ENCODE measurements at regions not wholly inside any gene's neighbourhood (a gene's known extent, or its start where the extent isn't known, plus 50 kb on each side); places are given as distances from the start of the nearest gene placed in this dataset.

DNA sequence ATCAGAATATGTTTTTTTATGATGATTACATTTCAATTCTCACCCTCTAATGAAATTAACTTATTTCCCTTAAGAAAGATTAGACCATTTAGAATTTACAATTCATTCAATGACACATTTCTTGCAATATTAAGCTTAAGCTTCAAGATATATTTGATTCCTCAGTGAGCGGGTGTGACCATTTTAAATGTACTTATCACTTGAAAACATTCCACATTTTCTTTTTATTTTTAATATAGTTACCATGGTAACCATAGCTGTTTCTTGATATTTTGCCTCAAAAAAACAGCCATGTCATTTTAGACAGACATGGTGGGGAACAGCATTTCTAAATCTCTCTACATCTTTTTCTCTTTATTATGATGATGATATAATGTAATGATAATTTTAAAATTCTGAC, 1029.0 kb upstream of the B3GALT2 start:
- no peak overlapping the region for H3K27ac Mint-ChIP-seq
- ChIA-PET CTCF (no interaction called here), POLR2A (no interaction called here)
- no peaks in the 10 kb centered on the region for H3K27me3 Mint-ChIP-seq
- no peak for DNase-seq
- H3K4me1 Mint-ChIP-seq: no peaks in the 10 kb centered on the region
- peaks cover 5% of the 10 kb centered on the region for H3K9me3 Mint-ChIP-seq
- no peak overlapping the region for H3K4me3 Mint-ChIP-seq
- no peaks in the 10 kb centered on the region for H3K36me3 Mint-ChIP-seq (ENCODE audit: low read depth)

DNA sequence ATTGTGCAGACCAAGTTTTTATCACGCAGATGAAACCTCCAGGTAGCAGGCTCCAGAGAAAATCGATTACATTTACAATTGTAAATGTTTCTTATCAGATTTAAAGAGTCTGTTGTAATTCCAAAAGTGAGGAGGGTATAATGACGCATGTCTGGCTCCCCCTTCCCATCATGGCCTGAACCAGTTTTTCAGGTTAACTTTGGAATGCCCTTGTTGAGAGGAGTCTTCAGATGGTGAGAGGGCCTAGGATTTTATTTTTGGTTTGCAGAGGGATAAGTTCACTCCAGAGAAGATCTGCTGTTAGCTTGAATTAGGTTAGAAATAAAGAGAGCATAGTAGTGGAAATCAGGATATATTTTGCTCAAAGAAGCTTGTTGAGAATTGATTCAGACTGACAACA, 1028.3 kb upstream of the B3GALT2 start:
- DNase-seq: no peak
- ChIA-PET CTCF (no interaction called here), POLR2A (no interaction called here)
- Mint-ChIP-seq H3K27ac (no peak overlapping the region), H3K36me3 (ENCODE audit: low read depth) (no peaks in the 10 kb centered on the region), H3K9me3 (peaks cover 5% of the 10 kb centered on the region), H3K4me3 (no peak overlapping the region), H3K27me3 (no peaks in the 10 kb centered on the region), H3K4me1 (no peaks in the 10 kb centered on the region)

DNA sequence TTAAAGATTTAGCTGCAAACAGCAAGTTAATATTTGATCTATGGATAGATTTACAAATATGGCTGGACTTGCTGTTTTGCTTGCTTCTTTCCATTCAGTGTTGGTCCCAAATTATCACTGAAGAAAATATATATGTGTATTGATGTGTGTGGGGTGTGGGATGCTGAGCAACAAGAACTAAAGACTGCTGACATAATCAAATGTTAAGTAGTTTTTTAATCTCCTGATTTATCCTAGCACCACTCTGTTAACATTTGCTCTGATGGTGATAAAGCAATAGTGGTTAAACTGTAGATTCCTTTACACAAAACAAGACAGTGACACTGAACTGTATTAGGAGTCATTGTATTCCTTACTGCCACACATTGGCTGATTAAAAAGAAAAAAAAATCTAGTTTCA, 1023.5 kb upstream of the B3GALT2 start:
- Mint-ChIP-seq H3K9me3 (no peaks in the 10 kb centered on the region), H3K4me1 (no peaks in the 10 kb centered on the region), H3K27me3 (no peaks in the 10 kb centered on the region), H3K4me3 (no peak overlapping the region), H3K27ac (no peak overlapping the region), H3K36me3 (ENCODE audit: low read depth) (no peaks in the 10 kb centered on the region)
- no peak for DNase-seq
- ChIA-PET POLR2A (no interaction called here), CTCF (no interaction called here)

DNA sequence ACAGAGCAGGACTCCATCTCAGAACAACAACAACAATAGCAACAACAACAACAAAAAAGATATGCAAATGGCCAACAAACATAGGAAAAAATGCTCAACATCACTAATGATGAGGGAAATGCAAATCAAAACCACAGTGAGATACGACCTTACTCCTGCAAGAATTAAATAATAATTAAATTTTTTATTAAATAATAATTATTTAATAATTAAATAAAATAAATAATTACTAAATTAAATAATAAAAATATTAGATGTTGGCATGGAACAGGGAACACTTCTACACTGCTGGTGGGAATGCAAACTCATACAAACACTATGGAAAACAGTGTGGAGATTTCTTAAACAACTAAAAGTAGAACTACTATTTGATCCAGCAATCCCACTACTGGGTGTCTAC, 1022.3 kb upstream of the B3GALT2 start:
- Mint-ChIP-seq H3K36me3 (ENCODE audit: low read depth) (no peaks in the 10 kb centered on the region), H3K4me1 (no peaks in the 10 kb centered on the region), H3K4me3 (no peak overlapping the region), H3K27ac (no peak overlapping the region), H3K9me3 (no peaks in the 10 kb centered on the region), H3K27me3 (no peaks in the 10 kb centered on the region)
- DNase-seq: no peak
- ChIA-PET CTCF (no interaction called here), POLR2A (no interaction called here)

DNA sequence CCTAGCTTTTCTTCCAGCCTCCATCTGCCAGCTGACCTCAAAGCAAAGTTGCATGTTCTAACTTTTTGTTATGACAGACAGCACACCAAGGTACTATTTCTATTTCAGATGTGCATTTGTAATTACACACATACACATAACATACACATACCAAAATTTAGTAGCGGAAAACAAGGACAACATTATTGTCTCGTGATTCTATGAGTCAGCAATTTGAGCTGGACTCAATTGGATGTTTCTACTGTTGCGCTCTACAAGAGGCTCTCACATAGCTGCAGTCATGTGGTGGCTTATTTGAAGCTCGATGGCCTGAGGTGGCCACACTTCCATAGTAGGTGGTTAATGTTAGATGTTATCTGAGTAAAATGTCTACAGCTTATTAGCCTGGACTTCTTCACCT, 1010.1 kb upstream of the B3GALT2 start:
- H3K27ac Mint-ChIP-seq: no peak overlapping the region
- H3K4me3 Mint-ChIP-seq: no peak overlapping the region
- no peak for DNase-seq
- POLR2A ChIA-PET: no interaction called here
- H3K9me3 Mint-ChIP-seq: no peaks in the 10 kb centered on the region
- CTCF ChIA-PET: no interaction called here
- no peaks in the 10 kb centered on the region for H3K27me3 Mint-ChIP-seq
- no peaks in the 10 kb centered on the region for H3K36me3 Mint-ChIP-seq (ENCODE audit: low read depth)
- H3K4me1 Mint-ChIP-seq: no peaks in the 10 kb centered on the region

DNA sequence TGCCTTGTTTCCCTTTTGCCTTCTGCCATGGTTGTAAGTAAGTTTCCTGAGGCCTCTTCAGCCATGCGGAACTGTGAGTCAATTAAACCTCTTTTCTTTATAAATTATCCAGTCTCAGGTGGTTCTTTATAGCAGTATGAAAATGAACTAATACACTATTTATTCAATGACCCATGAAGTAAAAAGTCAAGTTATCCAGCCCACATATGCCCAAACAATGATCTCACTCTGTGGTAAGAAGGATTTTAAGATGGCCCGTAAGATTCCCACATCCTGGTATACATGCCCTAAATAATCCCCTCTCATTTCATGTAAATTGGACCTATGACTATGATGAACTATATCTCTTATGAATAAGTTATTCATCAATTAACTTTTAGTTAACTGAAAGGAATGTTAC, 1008.3 kb upstream of the B3GALT2 start:
- CTCF ChIA-PET: no interaction called here
- no peak overlapping the region for H3K4me3 Mint-ChIP-seq
- H3K27ac Mint-ChIP-seq: no peak overlapping the region
- no peaks in the 10 kb centered on the region for H3K9me3 Mint-ChIP-seq
- no peak for DNase-seq
- H3K36me3 Mint-ChIP-seq (ENCODE audit: low read depth): no peaks in the 10 kb centered on the region
- no peaks in the 10 kb centered on the region for H3K27me3 Mint-ChIP-seq
- H3K4me1 Mint-ChIP-seq: no peaks in the 10 kb centered on the region
- POLR2A ChIA-PET: no interaction called here

DNA sequence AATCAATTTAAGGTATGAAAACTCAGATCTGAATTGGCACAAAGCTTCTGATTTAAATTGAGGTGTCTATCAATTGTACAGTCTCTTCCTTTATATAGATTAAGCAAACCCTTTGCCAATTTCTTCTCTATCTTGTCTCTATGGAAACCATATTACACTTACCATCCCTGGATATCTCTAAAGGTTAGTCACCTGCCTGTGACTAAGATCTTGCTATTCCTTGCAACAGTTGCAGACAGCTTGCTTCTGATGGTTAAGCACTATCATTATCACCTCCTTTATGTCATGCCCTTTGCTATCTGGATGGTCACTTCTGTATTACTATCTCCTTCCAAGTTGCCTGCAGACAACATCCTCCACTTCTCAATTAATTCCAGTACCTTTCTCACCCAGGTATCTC, 998.6 kb upstream of the B3GALT2 start:
- H3K9me3 Mint-ChIP-seq: peaks cover 5% of the 10 kb centered on the region
- H3K4me1 Mint-ChIP-seq: peaks cover 2% of the 10 kb centered on the region
- H3K27ac Mint-ChIP-seq: no peak overlapping the region
- POLR2A ChIA-PET: no interaction called here
- CTCF ChIA-PET: no interaction called here
- no peak for DNase-seq
- H3K27me3 Mint-ChIP-seq: no peaks in the 10 kb centered on the region
- H3K4me3 Mint-ChIP-seq: no peak overlapping the region
- H3K36me3 Mint-ChIP-seq (ENCODE audit: low read depth): no peaks in the 10 kb centered on the region

DNA sequence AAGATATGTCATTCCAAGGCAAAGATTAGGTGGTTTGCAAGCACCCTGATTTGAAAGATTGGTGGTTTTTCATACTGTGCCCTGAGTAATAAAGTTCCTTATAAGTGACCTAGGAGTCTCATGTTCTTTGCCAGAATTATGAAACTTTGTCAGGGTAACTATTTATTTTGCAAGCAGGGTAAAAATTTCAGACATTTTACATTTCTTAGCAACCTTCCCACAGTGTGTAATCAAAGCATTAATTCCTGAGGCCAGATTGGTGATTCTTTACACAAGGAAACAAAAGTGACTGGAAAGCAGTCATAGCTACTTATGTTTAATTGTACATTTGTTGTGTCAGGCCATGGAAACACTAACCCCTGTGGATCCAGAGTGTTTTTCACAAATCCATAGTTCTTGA, 998.0 kb upstream of the B3GALT2 start:
- CTCF ChIA-PET: no interaction called here

DNA sequence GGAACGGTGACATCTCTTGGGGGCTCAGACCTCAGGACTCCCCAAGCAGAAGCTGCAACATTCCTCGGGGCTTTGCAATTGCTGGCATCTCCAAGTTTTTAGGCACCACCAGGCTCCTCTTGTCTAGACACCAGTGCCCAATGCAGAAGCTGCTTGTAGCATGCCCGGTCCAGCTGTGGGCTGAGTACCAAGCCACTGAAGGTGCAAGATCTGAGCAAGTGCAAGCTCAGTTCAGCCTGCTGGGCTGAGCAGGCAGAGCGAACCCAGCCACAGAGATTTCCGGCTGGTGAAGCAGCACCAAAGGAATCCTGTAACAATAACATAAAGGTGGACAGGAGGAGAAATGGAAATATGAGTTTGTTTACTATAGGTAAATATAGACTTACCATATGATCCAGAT, 995.4 kb upstream of the B3GALT2 start:
- H3K27me3 Mint-ChIP-seq: no peaks in the 10 kb centered on the region
- H3K36me3 Mint-ChIP-seq (ENCODE audit: low read depth): no peaks in the 10 kb centered on the region
- no peak overlapping the region for H3K27ac Mint-ChIP-seq
- no peak for DNase-seq
- H3K9me3 Mint-ChIP-seq: peaks cover 5% of the 10 kb centered on the region
- no peak overlapping the region for H3K4me3 Mint-ChIP-seq
- ChIA-PET POLR2A (no interaction called here), CTCF (no interaction called here)
- peaks cover 2% of the 10 kb centered on the region for H3K4me1 Mint-ChIP-seq

More for the DNA sequence above, 998.0 kb upstream of the B3GALT2 start:
- no peak for DNase-seq
- Mint-ChIP-seq H3K27ac (no peak overlapping the region), H3K9me3 (peaks cover 5% of the 10 kb centered on the region), H3K4me3 (no peak overlapping the region), H3K27me3 (no peaks in the 10 kb centered on the region), H3K36me3 (ENCODE audit: low read depth) (no peaks in the 10 kb centered on the region), H3K4me1 (peaks cover 2% of the 10 kb centered on the region)
- POLR2A ChIA-PET: no interaction called here

DNA sequence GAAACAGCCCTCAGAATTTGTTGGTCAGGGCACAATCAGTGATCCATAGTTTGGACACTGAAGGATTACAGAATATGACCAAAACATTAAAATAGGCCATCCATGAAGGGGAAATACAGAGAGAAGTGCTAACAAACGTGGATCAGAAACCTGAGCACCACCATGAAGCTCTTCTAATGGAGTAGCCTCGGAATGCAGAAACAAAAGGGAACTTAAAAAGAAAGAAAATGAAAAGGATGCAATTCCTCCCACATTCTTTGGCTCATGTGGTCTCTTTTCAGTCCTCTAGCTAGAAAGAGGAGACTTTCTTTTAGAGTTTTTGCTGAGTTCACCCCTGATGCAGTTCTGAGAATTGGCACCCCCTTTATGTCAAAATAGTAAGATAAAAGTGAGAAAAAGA, 989.8 kb upstream of the B3GALT2 start:
- Mint-ChIP-seq H3K27me3 (no peaks in the 10 kb centered on the region), H3K9me3 (no peaks in the 10 kb centered on the region), H3K27ac (no peak overlapping the region), H3K4me3 (no peak overlapping the region), H3K4me1 (peaks cover 2% of the 10 kb centered on the region), H3K36me3 (ENCODE audit: low read depth) (no peaks in the 10 kb centered on the region)
- ChIA-PET CTCF (no interaction called here), POLR2A (no interaction called here)
- no peak for DNase-seq

DNA sequence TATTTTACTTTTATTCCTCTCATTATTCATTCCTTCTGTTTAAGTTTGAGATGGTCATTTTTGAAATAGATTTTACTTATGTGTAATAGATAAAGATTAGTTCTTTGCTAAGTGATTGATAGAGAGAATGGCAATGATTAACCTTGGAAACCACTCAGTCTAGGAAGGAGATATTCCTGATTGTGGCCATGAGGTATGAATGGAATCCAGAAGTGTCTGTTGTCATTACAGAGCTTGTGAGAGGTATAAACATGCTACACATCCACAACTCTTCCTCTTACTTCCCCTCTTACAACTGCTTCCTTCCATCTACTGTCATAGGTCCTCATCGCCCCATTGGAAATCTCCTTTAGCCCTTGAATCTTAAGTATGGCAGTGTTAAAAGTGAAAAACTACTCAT, 988.8 kb upstream of the B3GALT2 start:
- DNase-seq: no peak
- Mint-ChIP-seq H3K4me1 (no peaks in the 10 kb centered on the region), H3K9me3 (peaks cover 3% of the 10 kb centered on the region), H3K27ac (no peak overlapping the region), H3K27me3 (no peaks in the 10 kb centered on the region), H3K36me3 (ENCODE audit: low read depth) (no peaks in the 10 kb centered on the region), H3K4me3 (no peak overlapping the region)
- ChIA-PET CTCF (no interaction called here), POLR2A (no interaction called here)

DNA sequence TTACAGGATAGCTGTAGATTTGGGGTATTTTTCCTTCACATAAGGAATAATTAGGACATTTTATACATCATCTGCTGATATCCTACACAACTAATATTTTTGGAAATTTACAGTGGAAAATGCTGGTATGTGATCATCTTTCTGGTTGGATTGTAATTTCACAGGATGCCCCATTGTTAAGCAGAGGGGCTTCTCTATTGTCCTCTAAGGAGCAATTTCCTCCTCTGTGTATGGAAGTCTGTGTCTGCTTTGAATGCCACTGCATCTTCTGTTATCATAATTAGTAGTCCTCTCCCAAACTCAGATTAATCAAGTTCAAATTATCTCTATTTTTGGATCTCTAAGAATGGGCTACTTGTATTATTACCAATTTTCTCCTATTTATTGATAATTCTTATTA, 988.1 kb upstream of the B3GALT2 start:
- Mint-ChIP-seq H3K27ac (no peak overlapping the region), H3K4me3 (no peak overlapping the region), H3K27me3 (no peaks in the 10 kb centered on the region), H3K36me3 (ENCODE audit: low read depth) (no peaks in the 10 kb centered on the region), H3K4me1 (no peaks in the 10 kb centered on the region), H3K9me3 (peaks cover 3% of the 10 kb centered on the region)
- ChIA-PET POLR2A (no interaction called here), CTCF (no interaction called here)
- DNase-seq: no peak

DNA sequence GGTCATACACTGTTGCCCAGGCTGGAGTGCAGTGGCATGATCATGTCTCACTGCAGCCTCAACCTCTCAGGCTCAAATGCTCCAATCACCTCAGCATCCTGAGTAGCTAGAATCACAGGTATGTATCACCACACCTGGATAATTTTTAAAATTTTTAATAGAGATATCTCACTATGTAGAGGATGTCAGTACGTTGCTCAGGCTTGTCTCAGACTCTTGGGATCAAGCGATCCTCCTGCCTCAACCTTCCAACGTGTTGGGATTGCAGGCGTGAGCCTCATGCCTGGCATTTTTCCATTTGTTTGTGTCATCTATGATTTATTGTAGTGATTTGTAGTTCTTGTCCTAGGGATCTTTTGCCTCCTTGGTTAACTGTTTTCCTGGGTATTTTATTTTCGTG, 985.2 kb upstream of the B3GALT2 start:
- Mint-ChIP-seq H3K9me3 (peaks cover 4% of the 10 kb centered on the region), H3K4me3 (no peak overlapping the region), H3K36me3 (ENCODE audit: low read depth) (no peaks in the 10 kb centered on the region), H3K4me1 (no peaks in the 10 kb centered on the region), H3K27me3 (no peaks in the 10 kb centered on the region), H3K27ac (no peak overlapping the region)
- CTCF ChIA-PET: no interaction called here
- no peak for DNase-seq
- POLR2A ChIA-PET: no interaction called here

DNA sequence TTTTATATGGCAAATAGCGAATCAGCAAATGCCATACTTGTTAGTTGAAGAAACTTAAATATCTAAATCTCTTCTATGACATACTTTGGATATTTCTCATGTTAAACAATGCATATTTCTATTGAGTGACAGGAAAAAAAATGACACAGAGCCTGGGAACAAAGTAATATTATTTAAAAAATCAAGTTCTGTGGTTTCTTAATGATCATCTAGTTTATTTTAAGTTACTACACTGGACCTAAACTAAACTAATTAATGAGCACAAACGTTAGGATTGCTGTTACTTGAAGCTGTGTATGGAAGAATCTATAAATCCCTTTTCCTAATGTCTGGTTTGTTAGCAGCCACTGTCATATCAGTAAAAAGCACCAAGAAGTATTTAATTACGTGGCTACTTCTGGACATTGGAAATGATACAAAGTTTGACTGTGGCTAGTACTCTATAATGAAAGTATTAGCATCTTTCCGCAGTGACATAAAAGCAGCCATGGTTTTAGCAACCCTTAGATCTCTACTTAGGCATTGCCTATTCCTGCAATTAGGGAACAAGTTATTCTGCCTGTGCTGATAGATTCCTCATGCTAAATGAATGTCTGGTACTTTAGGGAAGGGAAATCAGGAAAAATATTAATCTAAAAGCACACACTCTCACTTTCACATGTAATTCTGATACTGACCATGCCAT, 981.7 kb upstream of the B3GALT2 start:
- no peak for DNase-seq
- H3K27me3 Mint-ChIP-seq: no peaks in the 10 kb centered on the region
- no peaks in the 10 kb centered on the region for H3K36me3 Mint-ChIP-seq (ENCODE audit: low read depth)
- POLR2A ChIA-PET: no interaction called here
- H3K27ac Mint-ChIP-seq: no peak overlapping the region
- H3K9me3 Mint-ChIP-seq: peaks cover 5% of the 10 kb centered on the region
- no peak overlapping the region for H3K4me3 Mint-ChIP-seq
- no peaks in the 10 kb centered on the region for H3K4me1 Mint-ChIP-seq
- CTCF ChIA-PET: no interaction called here

DNA sequence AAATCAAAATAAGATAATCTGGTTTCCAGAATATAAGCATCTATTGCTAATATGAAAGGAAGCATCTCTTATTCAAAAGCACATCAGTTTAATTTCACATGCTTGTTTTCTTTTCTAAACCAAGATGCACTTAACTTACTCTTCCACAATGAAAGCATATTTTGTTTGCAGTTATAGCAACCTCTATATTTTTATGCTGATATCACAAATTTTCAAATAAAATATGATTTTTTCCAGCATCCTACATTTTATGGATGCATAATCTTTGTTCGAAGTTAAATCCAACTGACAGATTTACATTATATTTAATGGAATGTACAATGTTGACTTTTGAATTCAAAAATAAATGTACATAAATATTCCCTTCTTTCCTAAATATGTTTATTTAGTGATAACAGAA, 978.3 kb upstream of the B3GALT2 start:
- DNase-seq: no peak
- POLR2A ChIA-PET: no interaction called here
- no peaks in the 10 kb centered on the region for H3K4me1 Mint-ChIP-seq
- no peaks in the 10 kb centered on the region for H3K27me3 Mint-ChIP-seq
- H3K36me3 Mint-ChIP-seq (ENCODE audit: low read depth): no peaks in the 10 kb centered on the region
- CTCF ChIA-PET: no interaction called here
- H3K4me3 Mint-ChIP-seq: no peak overlapping the region
- H3K9me3 Mint-ChIP-seq: peaks cover 2% of the 10 kb centered on the region
- H3K27ac Mint-ChIP-seq: no peak overlapping the region
